ENCODE measurements at regions not wholly inside any gene's neighbourhood (a gene's known extent, or its start where the extent isn't known, plus 50 kb on each side); places are given as distances from the start of the nearest gene placed in this dataset.

DNA sequence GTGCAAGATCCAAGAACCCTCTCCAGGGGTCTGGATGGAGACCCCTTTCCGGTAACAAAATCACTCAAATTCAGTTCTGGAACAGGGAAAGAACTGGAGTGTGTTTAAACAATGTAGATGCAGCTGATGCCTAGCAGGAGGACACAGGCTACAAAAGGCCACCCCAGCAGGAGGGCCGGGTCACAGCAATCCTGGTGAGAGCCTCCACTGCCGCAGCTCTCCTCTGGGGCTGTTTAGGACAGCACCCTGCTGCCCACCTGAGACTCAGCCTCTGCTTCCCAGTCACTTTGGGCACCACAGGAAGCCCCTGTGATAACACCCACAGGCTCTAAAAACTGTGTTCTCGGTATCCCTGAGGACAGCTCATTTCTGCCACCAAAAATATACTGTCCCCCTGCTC is 318.7 kb upstream of the NBEA start:
- BruUV-seq (replicated peaks): no TSS peak
- ChIA-PET POLR2A (interaction anchor here (0.6 kb wide), 1 partner anchor 399 kb away, joined by 8 read pairs; no protein-coding TSS in a partner anchor), CTCF (interaction anchor here (0.7 to 1.1 kb wide), 2 partner anchors 14 to 54 kb away, joined by 3 read pairs; no protein-coding TSS in a partner anchor)
- no peaks in the 10 kb centered on the region for H4K20me1 ChIP-seq (replicated peaks; ENCODE audit: control insufficient read depth, extremely low read depth, insufficient read depth, low read length)
- dilution Hi-C loops (cut with MboI; ENCODE audit: extremely low pct_ligation_motif_present, low sequenced_read_pairs) (no loop called here), intact Hi-C loops (cut with micrococcal nuclease) (no loop called here)
- no peaks in the 10 kb centered on the region for H3K79me2 ChIP-seq (ENCODE audit: control insufficient read depth, insufficient read depth, low read length)
- no peak overlapping the region for H3K4me2 ChIP-seq (ENCODE audit: insufficient read depth, low read length)
- H2AFZ ChIP-seq (ENCODE audit: low read depth, low read length): no peak overlapping the region
- no peaks in the 10 kb centered on the region for H3K36me3 ChIP-seq (ENCODE audit: control insufficient read depth in 2 of 2, extremely low read depth in 1 of 2, insufficient read depth in 2 of 2, low read length in 2 of 2)
- no peak overlapping the region for H3K4me3 ChIP-seq (replicated peaks in 1 of 3; ENCODE audit: insufficient read depth in 1 of 3, low read depth in 1 of 3, low read length in 3 of 3)
- H3K4me1 ChIP-seq (ENCODE audit: control insufficient read depth, extremely low read depth, insufficient read depth, low read length): no peaks in the 10 kb centered on the region
- H3K9ac ChIP-seq (replicated peaks; ENCODE audit: extremely low read depth, insufficient read depth, low read length): no peak overlapping the region
- H3K9me1 ChIP-seq (replicated peaks; ENCODE audit: control insufficient read depth, extremely low read depth, insufficient read depth, low read length): no peaks in the 10 kb centered on the region
- DNase-seq (ENCODE audit: low read depth, low spot score) (no peak), FAIRE-seq (no peak)
- H3K9me3 ChIP-seq (replicated peaks; ENCODE audit: control insufficient read depth, insufficient read depth, low read length): no peaks in the 10 kb centered on the region
- TF ChIP-seq MYC (IDR thresholded peaks at IDR 0.05; ENCODE audit: low read depth, low read length): no peak
- no peak for TF ChIP-seq POLR2AphosphoS5 (IDR thresholded peaks at IDR 0.05; ENCODE audit: insufficient read depth, low read depth, low read length)
- no peak for TF ChIP-seq JUN (IDR thresholded peaks at IDR 0.05; ENCODE audit: borderline replicate concordance, insufficient read depth, insufficient read length, low read depth)
- no peak for TF ChIP-seq EZH2 (IDR thresholded peaks at IDR 0.05; ENCODE audit: borderline replicate concordance, low read depth, low read length, severe bottlenecking)
- peaks cover 0 to 4% of the 10 kb centered on the region in 2 experiments for H3K27me3 ChIP-seq (ENCODE audit: control insufficient read depth in 2 of 2, insufficient read depth in 2 of 2, low read length in 2 of 2)
- no peak overlapping the region for H3K27ac ChIP-seq (ENCODE audit: insufficient read depth, low read depth, low read length)

DNA sequence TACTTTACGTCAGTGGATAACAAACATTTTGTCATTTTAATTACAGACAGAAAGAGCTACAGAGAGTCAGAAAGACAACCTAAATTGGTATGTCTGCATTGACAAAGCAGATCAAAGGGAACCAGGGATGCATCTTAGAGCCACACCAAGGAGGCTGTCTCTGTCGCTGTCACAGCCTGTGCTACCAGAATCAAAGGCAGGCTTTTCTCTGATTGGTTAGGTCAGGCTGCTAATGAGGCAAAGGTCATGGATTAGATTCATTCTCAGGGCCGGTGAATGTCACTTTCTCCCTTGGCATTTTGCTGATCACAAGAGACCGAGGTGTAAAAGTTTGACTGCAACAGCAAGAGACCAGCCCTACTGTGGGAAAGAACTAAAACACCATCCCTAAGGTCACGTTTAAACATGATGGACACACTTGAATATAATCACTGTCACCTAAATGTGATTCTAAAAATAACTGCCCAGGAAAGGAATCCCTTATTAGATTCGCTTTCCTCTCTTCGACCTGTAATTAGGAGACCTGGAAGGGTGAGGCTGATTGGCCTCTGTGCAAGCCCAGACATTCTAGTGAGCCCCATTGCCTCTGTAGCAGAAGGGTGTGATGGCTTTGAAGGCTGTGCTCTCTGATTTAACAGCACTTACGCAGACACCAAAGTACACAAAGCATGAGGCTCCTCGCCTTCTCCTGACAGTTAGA is 314.4 kb upstream of the NBEA start:
- CTCF ChIA-PET: interaction anchor here (1.0 kb wide), 1 partner anchor 10 kb away, joined by 3 read pairs; no protein-coding TSS in a partner anchor

More for the DNA sequence above, 314.4 kb upstream of the NBEA start:
- H3K9ac ChIP-seq (replicated peaks; ENCODE audit: extremely low read depth, insufficient read depth, low read length): no peak overlapping the region
- no peak overlapping the region for H3K4me2 ChIP-seq (ENCODE audit: insufficient read depth, low read length)
- no peaks in the 10 kb centered on the region for H3K79me2 ChIP-seq (ENCODE audit: control insufficient read depth, insufficient read depth, low read length)
- no peaks in the 10 kb centered on the region for H3K4me1 ChIP-seq (ENCODE audit: control insufficient read depth, extremely low read depth, insufficient read depth, low read length)
- DNase-seq (ENCODE audit: low read depth, low spot score): no peak
- no peak overlapping the region for H3K27ac ChIP-seq (ENCODE audit: insufficient read depth, low read depth, low read length)
- no peaks in the 10 kb centered on the region for H3K9me3 ChIP-seq (replicated peaks; ENCODE audit: control insufficient read depth, insufficient read depth, low read length)
- BruUV-seq (replicated peaks): no TSS peak
- POLR2A ChIA-PET: no interaction called here
- no peaks in the 10 kb centered on the region for H3K9me1 ChIP-seq (replicated peaks; ENCODE audit: control insufficient read depth, extremely low read depth, insufficient read depth, low read length)
- no peak for FAIRE-seq
- no peaks in the 10 kb centered on the region for H3K36me3 ChIP-seq (ENCODE audit: control insufficient read depth in 2 of 2, extremely low read depth in 1 of 2, insufficient read depth in 2 of 2, low read length in 2 of 2)
- H3K4me3 ChIP-seq (replicated peaks in 1 of 3; ENCODE audit: insufficient read depth in 1 of 3, low read depth in 1 of 3, low read length in 3 of 3): no peak overlapping the region
- no peak overlapping the region for H2AFZ ChIP-seq (ENCODE audit: low read depth, low read length)
- H3K27me3 ChIP-seq (ENCODE audit: control insufficient read depth in 2 of 2, insufficient read depth in 2 of 2, low read length in 2 of 2): peaks cover 0 to 2% of the 10 kb centered on the region in 2 experiments
- TF ChIP-seq POLR2A (IDR thresholded peaks at IDR 0.05; ENCODE audit: low read depth, low read length) (no peak), JUN (IDR thresholded peaks at IDR 0.05; ENCODE audit: borderline replicate concordance, insufficient read depth, insufficient read length, low read depth) (no peak), EZH2 (IDR thresholded peaks at IDR 0.05; ENCODE audit: borderline replicate concordance, low read depth, low read length, severe bottlenecking) (no peak), POLR2AphosphoS5 (IDR thresholded peaks at IDR 0.05; ENCODE audit: insufficient read depth, low read depth, low read length) (no peak), MYC (IDR thresholded peaks at IDR 0.05; ENCODE audit: low read depth, low read length) (no peak), FOS (IDR thresholded peaks at IDR 0.05; ENCODE audit: borderline replicate concordance, insufficient read depth, low read length) (no peak), GATA2 (IDR thresholded peaks at IDR 0.05; ENCODE audit: insufficient read depth, insufficient read length, low read depth, low read length) (no peak)
- TF ChIP-seq, protein P1, sequence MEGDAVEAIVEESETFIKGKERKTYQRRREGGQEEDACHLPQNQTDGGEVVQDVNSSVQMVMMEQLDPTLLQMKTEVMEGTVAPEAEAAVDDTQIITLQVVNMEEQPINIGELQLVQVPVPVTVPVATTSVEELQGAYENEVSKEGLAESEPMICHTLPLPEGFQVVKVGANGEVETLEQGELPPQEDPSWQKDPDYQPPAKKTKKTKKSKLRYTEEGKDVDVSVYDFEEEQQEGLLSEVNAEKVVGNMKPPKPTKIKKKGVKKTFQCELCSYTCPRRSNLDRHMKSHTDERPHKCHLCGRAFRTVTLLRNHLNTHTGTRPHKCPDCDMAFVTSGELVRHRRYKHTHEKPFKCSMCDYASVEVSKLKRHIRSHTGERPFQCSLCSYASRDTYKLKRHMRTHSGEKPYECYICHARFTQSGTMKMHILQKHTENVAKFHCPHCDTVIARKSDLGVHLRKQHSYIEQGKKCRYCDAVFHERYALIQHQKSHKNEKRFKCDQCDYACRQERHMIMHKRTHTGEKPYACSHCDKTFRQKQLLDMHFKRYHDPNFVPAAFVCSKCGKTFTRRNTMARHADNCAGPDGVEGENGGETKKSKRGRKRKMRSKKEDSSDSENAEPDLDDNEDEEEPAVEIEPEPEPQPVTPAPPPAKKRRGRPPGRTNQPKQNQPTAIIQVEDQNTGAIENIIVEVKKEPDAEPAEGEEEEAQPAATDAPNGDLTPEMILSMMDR (IDR thresholded peaks at IDR 0.05; ENCODE audit: extremely low read depth in 1 of 2, insufficient read depth in 1 of 2, low read depth in 1 of 2, low read length in 2 of 2): no peak
- TF ChIP-seq, protein P2, sequence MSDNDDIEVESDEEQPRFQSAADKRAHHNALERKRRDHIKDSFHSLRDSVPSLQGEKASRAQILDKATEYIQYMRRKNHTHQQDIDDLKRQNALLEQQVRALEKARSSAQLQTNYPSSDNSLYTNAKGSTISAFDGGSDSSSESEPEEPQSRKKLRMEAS (IDR thresholded peaks at IDR 0.05; ENCODE audit: insufficient read depth, insufficient read length): no peak
- no peaks in the 10 kb centered on the region for H4K20me1 ChIP-seq (replicated peaks; ENCODE audit: control insufficient read depth, extremely low read depth, insufficient read depth, low read length)
- intact Hi-C loops (cut with micrococcal nuclease): no loop called here
- dilution Hi-C loops (cut with MboI; ENCODE audit: extremely low pct_ligation_motif_present, low sequenced_read_pairs): no loop called here
